Stimulated activated CD4-positive, alpha-beta T cell treated with anti-CD3 and anti-CD28 coated beads, Interleukin-4, amount 100 ng/mL, for 1 hour (primary cell): ENCODE measurements at regions not wholly inside any gene's neighbourhood (a gene's known extent, or its start where the extent isn't known, plus 50 kb on each side); places are given as distances from the start of the nearest gene placed in this dataset.
"Not testable (repeated sequence)": the region's sequence is repeated elsewhere in the genome, so short reads cannot be mapped to it uniquely, and the experiment has no call there.

Experiments used
- DNase-seq: peaks from one replicate; pipeline ENCODE4 v3.0.0-alpha.2; 2020

DNA sequence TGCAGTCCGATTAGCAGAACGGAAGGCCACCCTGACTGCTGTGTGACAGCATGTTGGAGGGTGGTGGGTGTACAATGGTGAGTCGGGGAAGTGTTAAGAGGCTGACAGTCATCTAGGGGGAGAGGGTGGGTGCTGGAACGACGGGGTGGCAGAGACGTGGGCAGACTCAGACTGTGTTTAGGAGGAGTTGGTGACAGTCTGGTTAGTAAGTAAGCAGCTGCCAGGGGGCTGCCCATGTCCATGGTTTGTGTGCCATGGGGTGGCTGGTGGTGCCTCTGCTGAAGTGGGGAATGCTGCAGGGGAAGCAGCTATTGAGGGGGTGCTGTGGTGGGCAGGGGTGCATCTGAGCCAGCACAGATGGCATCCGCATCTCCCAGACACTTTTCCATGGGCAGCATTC is 51.3 kb upstream of the BOD1 start:
- DNase-seq = no peak

DNA sequence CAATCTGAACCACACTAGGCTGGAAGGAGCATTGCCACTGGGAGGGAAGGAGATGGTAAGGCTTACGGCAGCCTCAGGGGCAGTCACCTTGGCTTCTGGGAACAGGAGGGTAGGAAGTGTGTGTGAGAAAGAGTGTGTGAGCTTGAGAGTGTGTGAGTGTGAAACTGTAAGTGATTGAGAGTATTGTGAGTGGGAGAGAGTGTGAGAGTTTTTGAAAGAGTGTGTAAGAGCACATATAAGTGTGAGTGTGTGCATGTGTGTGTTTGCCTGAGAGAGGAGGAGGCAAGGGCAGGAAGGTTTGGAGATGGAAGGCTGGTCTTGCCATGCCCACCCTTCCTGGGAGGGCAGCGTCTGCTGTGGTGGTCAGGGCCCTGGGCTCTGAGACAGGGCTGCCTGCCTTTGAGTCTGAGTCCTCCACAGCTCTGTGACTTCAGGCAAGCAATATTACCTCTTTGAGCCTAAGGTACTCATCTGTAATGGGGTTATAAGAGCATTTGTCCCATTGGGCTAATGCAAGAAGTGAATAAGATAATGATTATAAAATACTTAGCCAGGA is 51.9 kb upstream of the BOD1 start:
- DNase-seq = no peak

DNA sequence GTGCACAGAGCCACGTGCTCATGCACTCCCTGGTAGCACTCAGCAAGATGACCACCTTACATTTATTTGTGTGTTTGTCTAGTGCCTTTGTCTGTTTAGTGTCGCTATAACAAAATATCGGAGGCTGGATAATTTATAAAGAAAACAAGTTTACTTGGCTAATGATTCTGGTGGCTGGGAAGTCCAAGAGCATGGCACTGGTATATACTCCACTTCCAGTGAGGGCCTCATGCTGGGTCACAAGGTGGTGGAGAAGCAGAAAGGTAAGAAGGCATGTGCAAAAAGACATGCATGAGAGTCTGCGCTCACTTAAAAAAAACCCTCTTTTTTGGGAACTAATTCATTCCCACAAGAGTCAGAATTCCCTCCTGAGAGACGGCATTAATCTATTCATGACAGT is 52.5 kb upstream of the BOD1 start:
- no peak for DNase-seq

DNA sequence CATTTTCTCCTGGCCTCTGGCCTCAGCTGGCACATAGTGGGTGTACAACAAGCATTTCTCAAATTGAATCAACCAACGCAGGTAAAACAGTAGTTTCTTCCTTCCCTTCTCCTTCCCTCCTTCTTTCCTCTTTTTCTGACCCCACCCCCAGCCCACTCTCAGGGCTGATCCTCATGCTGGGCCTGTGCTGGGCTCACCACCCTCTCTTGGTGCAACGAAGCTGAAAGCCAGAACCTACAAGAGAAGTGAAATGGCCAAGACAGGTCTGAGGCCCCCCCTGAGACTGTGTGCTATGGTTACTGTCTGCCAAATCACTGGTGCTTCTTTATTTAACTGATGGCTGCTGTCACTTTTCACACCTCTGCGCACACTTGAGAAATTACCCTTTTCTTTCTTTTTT is 53.0 kb upstream of the BOD1 start:
- no peak for DNase-seq

DNA sequence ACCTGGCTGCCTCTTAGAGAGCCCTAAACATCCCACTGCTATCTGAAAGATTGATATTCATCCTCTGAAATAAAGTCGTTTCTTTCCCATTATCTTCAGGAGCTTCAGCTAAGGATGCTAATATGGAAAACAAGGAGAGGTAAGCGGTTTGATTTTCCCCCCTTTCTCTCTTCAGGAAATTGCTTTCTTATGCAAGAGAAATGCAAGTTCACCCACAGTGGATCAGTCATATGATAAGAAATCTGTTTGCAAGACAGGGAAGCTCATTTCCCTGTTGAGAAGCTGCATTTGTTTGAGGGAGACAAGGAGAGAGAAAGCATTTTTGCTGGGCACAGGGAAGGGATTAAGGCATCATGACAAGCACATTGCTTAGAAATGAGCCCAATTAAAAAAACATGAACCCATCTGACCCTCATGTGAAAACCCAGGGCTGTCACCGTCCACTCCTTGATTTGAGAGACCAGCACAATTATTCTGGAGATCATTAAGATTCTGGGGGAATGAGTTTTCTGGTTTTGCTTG is 53.7 kb upstream of the BOD1 start:
- DNase-seq = no peak

DNA sequence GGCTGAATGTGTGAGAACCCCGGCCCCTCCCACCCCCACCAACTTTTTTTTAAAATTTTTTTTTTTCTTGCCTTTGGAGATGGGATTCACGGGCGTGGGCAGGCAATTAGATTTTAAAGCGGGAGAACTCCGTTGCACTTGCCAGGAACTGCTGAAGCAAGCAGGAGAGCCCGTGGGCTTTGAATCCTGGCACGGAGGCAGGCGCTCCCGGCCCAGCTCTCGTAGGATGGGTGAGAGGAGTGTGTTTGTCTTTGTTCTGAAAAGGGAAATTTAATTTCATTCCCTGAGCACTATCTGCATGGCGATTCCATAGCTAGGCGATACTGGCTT is 54.3 kb upstream of the BOD1 start:
- no peak for DNase-seq

DNA sequence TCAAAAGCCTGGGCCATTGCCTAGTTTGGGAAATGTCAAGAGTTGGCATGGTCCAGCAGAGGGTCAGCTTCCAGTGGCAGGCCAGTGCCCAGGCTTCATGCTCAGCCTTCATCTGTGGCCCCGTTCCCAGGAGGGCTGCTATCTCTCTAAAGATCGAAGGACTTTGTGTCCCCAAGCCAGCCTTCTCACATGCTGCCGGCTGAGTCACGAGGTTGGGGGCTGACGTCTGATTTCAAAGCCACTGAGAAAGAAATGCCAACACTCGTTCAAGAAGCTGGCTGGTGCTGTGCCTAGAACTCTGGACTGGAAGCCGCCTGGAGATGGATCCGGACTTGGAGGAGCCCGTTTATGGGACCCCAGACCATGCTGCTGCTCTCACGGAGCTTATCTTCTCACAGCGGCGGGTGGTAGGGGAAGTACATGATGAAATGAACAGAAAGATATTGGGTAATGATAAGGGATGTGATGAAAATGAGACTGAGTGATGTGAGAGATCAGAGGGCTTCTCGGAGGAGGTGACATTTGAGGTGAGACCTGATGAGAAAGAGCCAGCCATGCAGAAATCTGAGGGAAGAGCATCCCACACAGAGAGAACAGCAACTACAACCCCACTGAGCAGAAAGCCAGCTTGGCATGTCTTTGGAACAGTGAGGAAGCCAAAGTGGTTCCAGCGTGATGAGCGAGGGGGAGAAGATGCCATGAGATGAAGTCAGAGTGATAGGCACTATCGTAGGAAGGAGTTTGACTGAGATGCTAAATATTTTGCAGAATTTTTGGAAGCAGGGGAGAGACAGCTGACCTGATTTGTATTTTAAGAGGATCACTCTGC is 54.9 kb upstream of the BOD1 start:
- DNase-seq = no peak

DNA sequence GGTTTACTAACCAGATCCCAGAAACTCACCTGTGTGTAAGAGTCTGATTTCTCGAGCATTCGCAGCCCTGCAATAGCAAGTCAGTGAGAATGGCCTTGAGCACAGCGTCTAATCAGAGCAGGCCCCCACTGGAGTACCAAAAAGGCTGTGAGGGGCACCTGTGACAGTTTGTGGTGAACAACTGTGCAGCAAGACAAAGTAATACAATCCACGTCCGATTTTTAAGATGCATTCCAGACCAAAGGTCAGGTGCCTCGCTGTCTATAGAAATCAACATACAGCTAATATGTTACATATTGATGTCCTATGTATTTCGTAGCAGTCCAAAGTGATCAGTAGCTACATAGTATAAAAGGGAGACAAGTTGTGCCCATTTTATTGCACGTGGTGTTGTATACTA is 55.7 kb upstream of the BOD1 start:
- DNase-seq = no peak

DNA sequence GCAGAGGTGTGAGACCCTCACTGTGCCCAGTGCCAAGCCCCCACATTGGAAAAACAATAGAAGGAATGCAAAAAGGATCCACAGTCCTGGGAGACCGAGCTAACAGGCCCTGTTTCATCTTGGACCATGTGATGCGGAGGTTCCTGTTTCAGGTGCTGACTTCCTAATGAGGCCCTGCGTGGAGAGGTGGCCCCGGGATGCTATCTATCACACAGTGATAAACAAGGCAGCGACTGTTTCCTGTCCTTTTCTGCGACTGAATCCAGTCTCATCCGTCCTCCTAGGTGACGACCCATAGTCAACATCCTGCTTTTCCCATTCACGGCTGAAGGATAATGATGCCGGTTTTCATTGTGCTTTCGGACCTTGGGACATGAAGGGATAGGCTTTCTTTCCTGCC is 56.4 kb upstream of the BOD1 start:
- DNase-seq = no peak

DNA sequence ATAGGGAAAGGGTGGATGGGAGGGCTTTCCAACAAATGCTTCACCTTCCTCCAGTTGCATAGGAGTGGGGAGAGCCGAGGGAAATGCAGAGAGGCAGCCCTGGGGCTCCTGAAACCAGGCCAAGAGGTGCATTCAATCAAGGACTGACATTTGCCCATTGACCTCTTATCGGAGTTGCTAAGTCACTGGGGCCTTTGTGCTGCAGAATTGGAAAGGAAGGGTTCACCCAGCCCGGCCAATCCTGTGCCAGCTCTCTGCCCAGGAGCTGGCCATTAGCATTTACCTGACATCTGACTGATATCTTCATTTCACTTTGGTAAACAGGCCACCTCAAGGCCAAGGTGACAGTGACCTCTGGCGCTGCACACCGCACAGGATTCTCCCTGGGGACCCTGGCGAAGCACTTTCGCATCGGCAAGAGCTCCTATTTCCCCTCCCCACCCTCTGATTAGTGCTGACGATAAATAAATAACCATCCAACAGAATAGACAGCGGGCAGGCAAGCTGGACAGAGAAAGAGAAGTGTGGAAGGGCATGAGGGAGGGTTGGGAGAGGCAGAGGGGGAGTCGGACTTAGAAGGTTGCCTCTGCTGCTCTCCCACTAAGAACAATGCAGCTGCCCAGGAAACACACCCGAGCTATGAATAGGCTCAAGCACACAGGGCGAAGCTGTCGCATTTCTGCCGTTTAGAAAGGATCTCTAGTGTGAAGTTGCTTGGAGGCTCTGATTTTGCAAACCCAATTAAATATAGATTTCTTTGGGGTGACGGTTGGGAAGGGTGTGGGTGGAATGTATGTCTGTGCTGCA is 57.0 kb upstream of the BOD1 start:
- no peak for DNase-seq

DNA sequence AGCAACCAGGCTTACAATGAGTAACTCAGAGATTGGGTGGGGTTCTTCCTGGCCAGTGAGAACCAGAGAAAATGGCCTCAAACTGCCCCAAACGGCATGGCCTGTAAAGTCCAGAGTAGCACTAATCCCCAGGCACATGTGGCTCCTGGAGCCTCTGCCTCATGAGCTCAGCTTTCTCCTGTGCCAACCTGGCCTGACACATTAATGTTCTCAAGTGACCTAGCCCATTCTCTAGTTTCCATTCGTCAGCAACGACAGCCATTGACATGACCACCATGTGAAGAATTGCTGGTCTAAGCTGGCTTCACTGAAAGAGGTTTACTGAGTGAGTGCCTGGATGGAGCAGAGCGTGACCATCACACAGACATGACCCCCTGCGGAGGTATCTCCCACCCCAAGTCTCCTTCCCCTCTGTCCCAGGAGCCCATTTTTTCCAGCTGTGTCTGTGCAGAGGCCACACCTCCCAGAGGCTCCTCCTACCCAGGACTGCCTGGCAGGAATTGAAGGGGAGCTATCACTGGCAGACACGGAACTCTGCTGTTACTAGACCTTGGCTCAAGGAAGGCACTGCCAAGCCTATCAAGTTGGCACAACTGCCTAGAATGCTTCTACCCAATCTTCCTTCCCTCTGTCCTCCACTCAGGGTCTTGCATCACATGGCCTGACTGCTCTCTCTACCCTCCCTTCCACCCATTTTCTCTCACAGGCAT is 59.0 kb upstream of the BOD1 start:
- no peak for DNase-seq

DNA sequence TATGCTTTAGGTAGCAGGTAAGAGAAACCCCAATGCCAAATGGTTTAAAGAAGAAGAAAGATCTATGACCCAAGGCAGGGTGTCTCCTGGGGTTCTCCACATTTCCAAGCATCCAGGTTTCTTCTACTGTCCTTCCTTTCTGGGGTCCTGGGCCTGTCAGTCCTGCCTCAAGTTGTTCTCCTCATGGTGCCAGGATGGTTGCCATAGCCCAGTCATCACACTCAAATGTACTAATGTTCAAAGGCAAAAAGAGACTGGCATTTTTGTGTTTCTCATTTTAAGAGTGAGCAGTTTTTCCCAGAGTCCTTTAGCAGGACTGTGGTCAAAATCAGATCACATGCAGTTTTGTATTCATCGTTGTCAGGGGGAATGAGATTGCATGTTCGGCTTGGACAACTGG is 59.9 kb upstream of the BOD1 start:
- DNase-seq = no peak

DNA sequence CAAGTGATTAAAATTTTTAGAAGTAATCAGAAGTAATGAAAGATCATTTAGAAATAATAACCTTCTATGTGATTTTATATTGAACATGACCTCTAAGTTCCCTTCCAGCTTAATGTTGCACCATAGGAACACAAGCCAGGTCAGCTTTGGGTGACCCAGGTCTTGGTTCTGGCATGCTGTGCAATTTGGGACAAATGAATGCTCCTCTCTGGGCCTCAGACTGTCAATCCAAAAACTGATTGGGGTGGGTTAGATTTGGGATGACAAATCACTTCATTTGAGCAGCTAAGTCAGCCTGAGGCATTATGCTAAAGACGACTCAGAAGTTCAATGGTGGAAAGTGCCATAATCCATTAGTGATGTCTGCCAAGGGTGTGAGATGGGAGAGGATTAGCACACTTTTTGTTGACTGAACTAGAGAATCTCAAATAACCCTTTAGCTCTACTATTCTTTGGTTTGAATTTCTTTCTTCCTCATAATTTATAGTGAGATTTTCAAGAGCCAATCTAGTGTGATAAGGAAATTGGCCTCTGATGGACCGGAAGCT is 60.7 kb upstream of the BOD1 start:
- DNase-seq = no peak

DNA sequence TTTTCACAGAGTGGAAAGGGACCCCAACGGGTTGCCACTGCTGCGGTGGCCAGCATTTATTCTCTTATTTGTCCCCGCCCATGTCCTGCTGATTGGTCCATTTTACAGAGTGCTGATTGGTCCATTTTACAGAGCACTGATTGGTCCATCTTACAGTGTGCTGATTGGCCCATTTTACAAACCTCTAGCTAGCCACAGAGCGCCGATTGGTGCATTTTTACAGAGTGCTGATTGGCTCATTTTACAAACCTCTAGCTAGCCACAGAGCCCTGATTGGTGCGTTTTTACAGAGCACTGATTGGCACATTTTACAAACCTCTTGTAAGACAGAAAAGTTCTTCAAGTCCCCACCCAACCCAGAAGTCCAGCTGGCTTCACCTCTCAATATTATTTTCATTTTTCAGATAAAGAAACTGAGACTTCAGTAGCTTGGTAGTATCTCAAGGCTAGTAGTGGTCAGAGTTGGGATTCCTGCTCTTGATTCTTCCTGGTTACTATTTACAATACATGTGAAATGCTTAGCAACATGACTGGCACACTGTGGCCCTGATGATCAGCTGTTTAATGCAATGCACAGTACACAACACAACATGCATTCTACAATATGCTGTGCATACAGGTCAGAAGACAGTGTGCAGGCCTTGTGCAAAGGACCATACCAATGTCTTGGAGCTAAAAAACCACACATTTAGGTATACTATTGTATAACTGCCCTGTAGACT is 63.6 kb upstream of the BOD1 start:
- DNase-seq = no peak

DNA sequence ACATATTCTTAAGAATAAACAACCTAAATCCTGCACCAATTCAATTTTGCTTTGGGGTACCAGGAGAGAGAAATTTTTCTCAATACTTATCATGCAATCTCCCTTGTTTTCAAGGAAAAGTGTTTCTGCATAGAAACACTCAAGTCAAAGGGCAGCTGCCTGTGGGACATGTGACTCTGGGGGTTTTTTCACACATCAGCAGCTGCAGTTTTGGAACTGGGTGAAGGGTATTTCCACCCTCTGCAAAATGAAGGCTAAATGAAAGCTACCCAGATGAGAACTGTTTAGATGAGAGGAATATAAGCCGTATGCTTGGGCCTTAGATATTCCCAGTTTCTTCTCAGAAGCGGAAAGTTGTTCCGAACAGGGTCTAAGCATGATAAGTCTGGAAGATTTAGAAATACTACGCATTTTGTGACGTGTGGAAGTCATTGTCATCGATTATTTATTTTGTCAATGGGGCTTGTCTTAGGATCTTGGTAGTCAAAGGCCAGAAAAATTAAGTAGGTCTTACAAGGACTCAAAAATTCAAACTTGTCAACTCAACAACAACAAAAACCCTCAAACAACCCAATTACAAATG is 64.3 kb upstream of the BOD1 start:
- no peak for DNase-seq

DNA sequence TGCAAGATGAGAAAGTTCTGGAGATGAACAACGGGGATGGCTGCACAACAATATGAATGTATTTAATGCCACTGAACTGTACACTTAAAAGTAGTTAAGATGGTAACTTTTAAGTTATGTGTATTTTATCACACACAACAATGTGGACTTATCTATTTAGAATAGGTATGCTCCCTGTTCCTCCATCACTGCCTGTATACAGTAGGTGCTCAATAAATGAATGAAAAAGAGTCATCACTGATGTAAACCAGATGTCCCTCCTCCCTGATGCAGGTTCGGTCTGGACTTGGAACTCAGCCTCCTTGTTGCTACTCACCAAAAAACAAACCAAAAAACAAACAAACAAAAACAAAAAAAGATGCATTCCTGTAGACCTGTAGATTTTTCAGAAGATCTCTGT is 65.9 kb upstream of the BOD1 start:
- no peak for DNase-seq

DNA sequence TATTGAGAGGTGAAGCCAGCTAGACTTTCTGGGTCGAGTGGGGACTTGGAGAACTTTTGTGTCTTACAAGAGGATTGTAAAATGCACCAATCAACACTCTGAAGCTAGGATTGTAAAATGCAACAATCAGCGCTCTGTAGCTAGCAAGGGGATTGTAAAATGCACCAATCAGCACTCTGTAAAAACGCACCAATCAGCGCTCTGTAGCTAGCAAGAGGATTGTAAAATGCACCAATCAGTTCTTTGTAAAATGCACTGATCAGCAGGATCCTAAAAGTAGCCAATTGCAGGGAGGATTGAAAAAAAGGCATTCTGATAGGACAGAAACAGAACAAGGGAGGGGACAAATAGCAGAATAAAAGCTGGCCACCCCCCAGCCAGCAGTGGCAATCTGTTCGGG is 68.1 kb upstream of the BOD1 start:
- DNase-seq = not testable (repeated sequence)

DNA sequence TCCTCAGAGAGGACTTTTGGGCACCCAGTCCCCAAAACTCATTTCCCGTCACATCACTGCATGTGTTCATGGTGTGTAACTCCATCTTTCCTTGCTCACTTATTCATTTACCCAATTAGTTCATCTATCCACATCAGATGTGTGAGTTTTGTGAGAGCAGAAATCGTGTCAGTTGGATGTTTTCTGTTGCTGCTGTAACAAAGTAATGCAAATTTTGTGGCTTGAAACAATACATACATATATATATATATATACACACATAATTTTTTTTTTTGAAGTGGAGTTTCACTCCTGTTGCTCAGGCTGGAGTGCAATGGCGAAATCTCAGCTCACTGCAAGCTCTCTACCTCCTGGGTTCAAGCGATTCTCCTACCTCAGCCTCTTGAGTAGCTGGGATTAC is 70.5 kb upstream of the BOD1 start:
- DNase-seq = no peak

DNA sequence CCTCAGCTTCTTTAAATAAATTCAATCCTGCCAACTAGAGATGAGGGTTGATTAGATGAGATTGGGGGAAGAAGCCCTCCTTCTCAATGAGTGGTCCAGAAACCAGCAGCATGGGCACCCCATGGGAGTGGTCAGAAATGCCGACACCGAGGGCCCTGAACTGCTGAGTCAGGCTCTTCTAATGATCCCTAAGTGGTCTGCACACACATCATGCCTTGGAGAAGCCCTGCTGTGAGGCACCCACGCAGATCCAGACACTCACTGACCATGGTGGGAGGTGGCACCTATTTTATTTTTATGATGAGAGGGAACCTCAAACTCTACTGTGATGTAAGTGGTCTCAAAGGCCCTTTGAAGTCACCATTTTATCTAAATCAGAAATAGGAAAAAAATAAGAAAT is 72.3 kb upstream of the BOD1 start:
- no peak for DNase-seq

DNA sequence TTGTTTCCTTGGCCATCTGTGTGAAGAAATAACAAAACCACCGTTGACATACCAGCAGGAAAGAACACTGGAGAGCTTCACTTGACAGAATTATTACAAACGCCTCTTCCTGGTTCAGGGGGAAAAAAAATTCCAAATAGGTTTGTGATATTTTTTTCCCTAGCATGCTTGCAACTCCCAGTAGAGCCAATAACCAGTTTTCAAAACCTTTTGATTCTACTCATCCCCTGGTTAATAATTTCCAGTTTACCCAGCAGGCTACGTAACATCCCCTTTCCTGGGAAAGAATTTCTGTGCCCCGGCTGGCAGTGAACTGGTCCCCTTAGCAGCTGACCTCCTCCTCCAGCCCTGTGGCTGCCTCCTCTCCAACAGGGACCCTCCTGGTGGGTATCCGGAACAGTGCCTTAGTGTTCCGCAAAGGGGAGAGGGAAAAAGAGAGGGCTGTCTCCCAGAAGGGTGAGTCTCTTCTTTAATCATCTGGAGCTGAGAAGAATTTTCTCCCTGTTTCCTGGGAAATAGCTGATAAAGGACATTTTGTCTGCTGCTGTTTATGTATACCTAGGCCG is 72.8 kb upstream of the BOD1 start:
- no peak for DNase-seq

DNA sequence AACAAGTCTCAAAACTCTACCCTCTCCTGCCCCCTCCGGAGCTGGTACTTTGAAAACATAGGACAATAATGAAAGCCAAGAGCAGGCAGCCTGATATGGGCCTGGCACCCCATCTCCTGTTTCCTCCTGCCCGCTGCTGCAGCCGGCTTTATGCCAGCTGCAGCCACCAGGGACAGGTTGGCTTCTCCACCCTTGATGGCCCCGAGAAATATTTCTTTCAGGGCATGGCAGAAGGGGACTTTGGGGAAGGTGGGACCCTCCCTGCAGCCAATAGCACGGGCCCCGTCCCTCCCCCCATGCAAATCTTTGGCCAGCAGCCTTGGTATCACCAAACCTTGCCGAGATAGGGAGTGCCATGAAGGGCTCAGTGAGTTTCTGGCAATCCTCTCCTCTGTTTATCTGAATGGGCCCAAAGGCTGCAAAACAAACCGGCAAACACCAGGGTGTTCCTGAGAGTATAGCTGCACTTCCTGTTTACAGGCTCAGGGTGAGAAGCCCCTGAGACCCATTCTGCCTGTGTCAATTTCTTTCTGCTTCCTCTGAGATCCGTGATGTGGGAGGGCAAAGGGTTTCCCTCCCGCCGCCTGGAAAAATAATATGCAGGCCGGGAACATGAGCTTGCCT is 73.4 kb upstream of the BOD1 start:
- DNase-seq = no peak
